Type B pancreatic cell (in vitro differentiated cells): ENCODE measurements at regions not wholly inside any gene's neighbourhood (a gene's known extent, or its start where the extent isn't known, plus 50 kb on each side); places are given as distances from the start of the nearest gene placed in this dataset.
"Not testable (repeated sequence)": the region's sequence is repeated elsewhere in the genome, so short reads cannot be mapped to it uniquely, and the experiment has no call there.

Experiments used
- DNase-seq: peaks from one replicate; pipeline ENCODE4 v3.0.0; 2021; ENCODE audit warnings: mixed read lengths; ENCODE audit not compliant: unreplicated experiment; ENCODE audit errors: extremely low spot score
- H3K27ac Mint-ChIP-seq: 2 replicates; pipeline ENCODE4 v1.8.0; 2021; ENCODE audit warnings: mild to moderate bottlenecking, mixed read lengths
- H3K27me3 Mint-ChIP-seq: 2 replicates; pipeline ENCODE4 v1.8.0; 2021; ENCODE audit warnings: mixed read lengths
- H3K36me3 Mint-ChIP-seq: 2 replicates; pipeline ENCODE4 v1.8.0; 2021; ENCODE audit warnings: mixed read lengths
- H3K4me1 Mint-ChIP-seq: one replicate; pipeline ENCODE4 v1.8.0; 2021; ENCODE audit warnings: mixed read lengths; ENCODE audit not compliant: unreplicated experiment
- H3K4me3 Mint-ChIP-seq: 2 replicates; pipeline ENCODE4 v1.8.0; 2021; ENCODE audit warnings: mild to moderate bottlenecking, mixed read lengths
- H3K9me3 Mint-ChIP-seq: 2 replicates; pipeline ENCODE4 v1.8.0; 2021; ENCODE audit warnings: mixed read lengths
- CTCF ChIP-seq: fragments of 200-600 bp; sonication (generic); conservative IDR thresholded peaks from 2 replicates; pipeline ENCODE4 v1.5.0; 2021; ENCODE audit warnings: antibody characterized with exemption, mild to moderate bottlenecking

GRCh38 chr5:86232246-86232645, 385.5 kb upstream of the COX7C start:
- no peaks in the 10 kb centered on the region for H3K9me3 Mint-ChIP-seq
- no peak for TF ChIP-seq CTCF
- no peak overlapping the region for H3K4me3 Mint-ChIP-seq
- no peak for DNase-seq
- H3K36me3 Mint-ChIP-seq, result no peaks in the 10 kb centered on the region
- H3K4me1 Mint-ChIP-seq, result no peaks in the 10 kb centered on the region
- H3K27ac Mint-ChIP-seq, result no peak overlapping the region
- H3K27me3 Mint-ChIP-seq, result no peaks in the 10 kb centered on the region

DNA sequence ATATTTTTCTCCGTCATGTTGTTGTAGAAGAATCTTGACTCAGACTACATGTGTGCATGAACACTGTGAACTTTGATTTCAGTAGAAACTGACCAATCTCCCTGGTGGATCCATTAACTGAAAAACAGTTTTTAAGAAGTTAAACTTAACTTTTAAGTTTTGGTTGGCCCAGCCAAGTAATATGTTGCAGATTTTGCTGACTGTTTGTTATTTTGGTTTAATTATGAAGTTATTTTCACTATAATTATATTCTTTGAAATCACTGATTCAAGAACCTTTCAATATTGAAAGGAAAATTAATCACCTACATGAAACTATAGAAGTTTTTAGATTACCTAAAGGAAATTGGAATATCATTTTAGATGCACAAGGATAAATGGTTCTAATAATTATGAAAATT, 373.6 kb upstream of the COX7C start:
- no peaks in the 10 kb centered on the region for H3K27me3 Mint-ChIP-seq

GRCh38 chr5:86257871-86258270, 359.9 kb upstream of the COX7C start:
- no peaks in the 10 kb centered on the region for H3K36me3 Mint-ChIP-seq
- no peak for DNase-seq
- no peaks in the 10 kb centered on the region for H3K27me3 Mint-ChIP-seq

More for the DNA sequence above, 373.6 kb upstream of the COX7C start:
- no peak for TF ChIP-seq CTCF
- DNase-seq, result no peak
- no peak overlapping the region for H3K27ac Mint-ChIP-seq
- H3K4me3 Mint-ChIP-seq, result no peak overlapping the region
- no peaks in the 10 kb centered on the region for H3K9me3 Mint-ChIP-seq
- H3K4me1 Mint-ChIP-seq, result no peaks in the 10 kb centered on the region
- H3K36me3 Mint-ChIP-seq, result no peaks in the 10 kb centered on the region

GRCh38 chr5:86284400-86285190, 333.1 kb upstream of the COX7C start:
- not testable (repeated sequence) for H3K9me3 Mint-ChIP-seq, H3K27ac Mint-ChIP-seq, H3K4me3 Mint-ChIP-seq, DNase-seq, H3K36me3 Mint-ChIP-seq, H3K27me3 Mint-ChIP-seq, H3K4me1 Mint-ChIP-seq

More at GRCh38 chr5:86257871-86258270, 359.9 kb upstream of the COX7C start:
- Mint-ChIP-seq H3K27ac (no peak overlapping the region), H3K9me3 (no peaks in the 10 kb centered on the region), H3K4me1 (no peaks in the 10 kb centered on the region), H3K4me3 (no peak overlapping the region)
- TF ChIP-seq CTCF, result no peak

DNA sequence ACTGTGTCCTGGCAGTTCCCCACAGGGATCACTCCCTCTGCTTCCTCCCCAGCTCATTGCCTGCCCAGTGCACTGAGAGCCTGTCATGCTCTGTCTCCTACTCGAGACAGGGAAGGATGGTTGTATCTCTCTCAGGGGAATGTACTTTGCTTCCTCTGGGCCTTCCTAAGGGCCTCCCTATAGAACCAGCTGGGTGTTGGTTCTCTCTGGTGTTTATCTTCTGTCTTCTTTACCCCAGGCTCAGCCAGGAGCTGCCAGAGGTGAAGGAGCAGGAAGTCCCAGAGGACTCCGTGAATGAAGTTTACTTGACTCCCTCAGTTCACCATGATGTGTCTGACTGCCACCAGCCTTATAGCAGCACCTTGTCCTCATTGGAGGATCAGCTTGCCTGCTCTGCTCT, 330.3 kb upstream of the COX7C start:
- not testable (repeated sequence) for H3K4me3 Mint-ChIP-seq, H3K27me3 Mint-ChIP-seq, H3K36me3 Mint-ChIP-seq, H3K27ac Mint-ChIP-seq, H3K4me1 Mint-ChIP-seq, DNase-seq, H3K9me3 Mint-ChIP-seq

- H3K4me3 Mint-ChIP-seq, H3K36me3 Mint-ChIP-seq, H3K9me3 Mint-ChIP-seq, H3K27me3 Mint-ChIP-seq, DNase-seq, H3K27ac Mint-ChIP-seq, H3K4me1 Mint-ChIP-seq: not testable (repeated sequence)
These were observed 328.0 kb upstream of the COX7C start for GRCh38 chr5:86289786-86290185.

DNA sequence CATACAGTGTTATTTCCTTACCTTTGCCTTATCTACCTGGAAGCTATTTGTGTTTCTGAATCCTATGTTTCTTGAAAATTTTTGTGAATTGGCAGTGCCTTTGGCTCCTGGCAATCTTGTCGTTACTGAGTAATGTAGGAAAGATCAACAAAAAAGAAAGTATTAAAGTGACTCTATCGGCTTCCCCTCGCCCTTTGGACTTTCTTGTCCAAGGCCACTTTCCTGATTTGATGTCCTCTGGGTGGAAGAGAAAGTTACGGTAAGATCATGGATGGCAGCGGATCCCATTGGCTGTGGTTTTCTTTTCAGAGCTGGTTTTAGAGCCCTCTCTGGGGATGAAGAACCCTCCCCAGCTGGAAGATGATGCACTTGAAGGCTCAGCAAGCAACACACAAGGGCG, 324.9 kb upstream of the COX7C start:
- H3K4me3 Mint-ChIP-seq, H3K4me1 Mint-ChIP-seq, H3K27ac Mint-ChIP-seq: not testable (repeated sequence)

DNA sequence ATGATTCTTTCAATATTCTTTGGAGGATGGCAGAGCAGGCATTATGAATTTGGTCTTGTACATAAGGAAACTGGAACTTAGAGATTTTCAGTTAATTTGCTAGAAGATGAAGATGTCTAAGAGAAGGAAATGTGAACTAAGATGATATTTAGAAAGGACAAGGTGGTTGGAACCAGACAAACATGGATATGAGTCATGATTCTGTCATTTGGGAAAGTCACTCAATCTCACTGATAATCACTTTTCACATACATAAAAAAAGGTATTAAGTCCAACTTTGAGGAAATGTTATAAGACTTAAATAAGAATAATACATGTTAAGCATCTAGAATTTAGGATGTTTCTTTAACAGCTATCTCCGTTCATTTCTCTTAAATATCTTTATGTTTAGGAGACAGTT, 315.1 kb upstream of the COX7C start:
- not testable (repeated sequence) for DNase-seq, H3K9me3 Mint-ChIP-seq, H3K27ac Mint-ChIP-seq, H3K4me3 Mint-ChIP-seq, H3K36me3 Mint-ChIP-seq, H3K27me3 Mint-ChIP-seq, H3K4me1 Mint-ChIP-seq

More for the DNA sequence above, 324.9 kb upstream of the COX7C start:
- not testable (repeated sequence) for H3K9me3 Mint-ChIP-seq, H3K27me3 Mint-ChIP-seq, DNase-seq, H3K36me3 Mint-ChIP-seq
